HG02973 (cell line): ENCODE measurements at regions not wholly inside any gene's neighbourhood (a gene's known extent, or its start where the extent isn't known, plus 50 kb on each side); places are given as distances from the start of the nearest gene placed in this dataset.
"Not testable (repeated sequence)": the region's sequence is repeated elsewhere in the genome, so short reads cannot be mapped to it uniquely, and the experiment has no call there.

ENCODE experiments used
- ATAC-seq: cut with Tn5 transposase; IDR thresholded peaks from one replicate; pipeline ENCODE4 v1.9.1; 2021; ENCODE audit warnings: moderate library complexity; ENCODE audit not compliant: unreplicated experiment

DNA sequence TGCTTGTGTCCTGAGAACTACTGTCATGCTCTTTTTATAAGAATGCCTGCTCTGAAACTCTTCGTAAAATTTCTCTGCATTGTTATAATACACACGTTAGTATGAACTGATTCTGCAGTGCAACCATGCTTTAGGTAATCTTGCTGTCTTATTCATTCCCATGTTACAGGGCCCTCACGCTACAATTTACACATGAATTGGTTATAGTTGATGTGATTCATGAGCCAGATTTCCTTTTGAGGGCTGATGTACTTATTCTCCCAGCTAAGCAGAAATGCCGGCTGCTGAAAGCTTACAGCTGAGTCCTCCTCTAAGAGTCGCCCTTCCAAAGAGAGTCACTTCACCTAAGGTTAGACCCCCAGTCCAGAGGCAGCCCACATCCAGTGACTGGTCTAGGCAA lies 233.5 kb upstream of the PCSK5 start:
- no peak for ATAC-seq

GRCh38 chr9:75658301-75658905 lies 232.1 kb upstream of the PCSK5 start:
- no peak for ATAC-seq

DNA sequence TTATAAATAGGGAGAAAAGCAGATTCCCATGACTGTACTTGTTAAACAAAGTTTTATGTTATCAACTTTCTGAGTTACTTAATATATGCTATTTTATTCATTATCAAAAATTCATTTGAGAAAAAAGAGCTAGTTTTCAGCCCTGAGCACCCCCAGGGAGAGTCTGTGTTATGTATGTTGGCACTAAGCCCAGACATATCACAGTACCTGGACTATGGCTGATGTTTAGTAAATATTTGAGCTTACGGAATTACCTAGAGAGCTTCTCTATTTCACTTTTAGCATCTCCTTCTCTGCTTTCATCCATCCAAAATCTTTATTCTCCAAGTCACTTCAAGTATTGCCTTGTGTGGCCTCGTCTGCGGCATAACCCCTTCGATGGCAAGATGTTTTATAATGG lies 225.9 kb upstream of the PCSK5 start:
- ATAC-seq = no peak

DNA sequence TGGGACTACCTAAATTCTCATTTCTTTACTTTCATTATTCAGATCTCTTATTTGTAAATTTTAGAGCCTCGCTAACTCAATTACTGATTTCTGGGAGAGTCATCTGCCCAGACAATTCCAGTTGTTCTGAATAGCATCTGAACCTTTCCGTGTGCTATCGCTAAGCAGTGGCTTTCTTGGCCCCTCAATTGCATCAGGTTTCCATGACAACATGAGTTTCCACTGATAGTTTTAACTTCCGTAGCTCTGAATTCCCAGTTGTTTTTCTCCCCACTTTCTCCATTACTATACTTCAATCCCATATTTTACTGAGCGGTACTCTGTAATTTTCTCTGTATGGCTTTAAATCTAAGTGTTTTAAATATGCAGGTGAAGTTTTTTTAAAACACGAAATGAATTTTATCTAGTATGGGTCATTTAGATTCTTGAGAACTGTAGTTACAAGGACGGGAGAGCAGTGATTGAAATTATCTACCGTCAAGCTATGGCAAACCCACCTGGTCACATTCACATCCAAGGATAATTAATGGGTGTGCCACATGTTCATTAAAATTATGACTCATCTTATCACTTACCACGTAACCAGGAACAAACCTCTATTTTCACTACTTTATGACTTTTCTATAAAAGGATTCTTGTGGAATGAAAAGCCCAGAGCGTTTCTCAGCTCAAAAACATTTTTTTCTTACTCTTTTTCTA lies 223.5 kb upstream of the PCSK5 start:
- ATAC-seq = no peak

- ATAC-seq = no peak
These were observed 220.8 kb upstream of the PCSK5 start for GRCh38 chr9:75669721-75670120.

DNA sequence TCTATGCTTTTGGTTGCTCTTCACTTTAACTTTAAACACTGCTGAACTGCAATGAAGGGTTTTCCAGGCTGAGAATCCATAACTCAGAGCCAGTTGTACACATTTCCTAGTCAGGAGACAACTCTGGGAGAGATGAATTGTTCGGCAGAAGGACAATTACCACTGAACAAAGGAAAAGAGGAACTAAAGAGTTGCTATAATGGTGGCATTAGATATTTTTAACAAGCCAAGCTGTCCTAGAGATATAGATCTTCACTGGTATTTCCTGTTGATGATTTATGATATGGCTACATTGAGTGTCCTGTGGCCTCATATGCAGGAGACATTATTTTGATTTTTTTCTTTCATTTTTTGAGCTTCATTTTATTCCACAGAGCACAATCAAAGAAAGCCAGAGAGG lies 219.1 kb upstream of the PCSK5 start:
- ATAC-seq = no peak

GRCh38 chr9:75672478-75672877 lies 218.0 kb upstream of the PCSK5 start:
- no peak for ATAC-seq

GRCh38 chr9:75683591-75683990 lies 206.9 kb upstream of the PCSK5 start:
- ATAC-seq = no peak

DNA sequence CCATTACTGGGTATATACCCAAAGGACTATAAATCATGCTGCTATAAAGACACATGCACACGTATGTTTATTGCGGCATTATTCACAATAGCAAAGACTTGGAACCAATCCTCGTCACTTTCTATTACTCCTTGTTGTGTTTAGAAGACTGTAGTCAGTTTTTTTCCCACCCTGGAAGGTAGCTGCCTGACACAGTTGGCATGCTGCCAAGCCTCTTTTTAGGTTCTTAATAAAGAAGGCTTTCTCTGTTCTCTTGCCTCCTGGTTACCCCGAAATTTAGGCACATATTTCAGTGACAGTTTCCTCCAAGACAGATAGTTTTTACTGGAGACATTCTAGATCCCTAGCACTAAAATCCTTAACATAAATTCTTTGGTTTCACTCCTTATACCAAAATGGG lies 205.4 kb upstream of the PCSK5 start:
- ATAC-seq = no peak

DNA sequence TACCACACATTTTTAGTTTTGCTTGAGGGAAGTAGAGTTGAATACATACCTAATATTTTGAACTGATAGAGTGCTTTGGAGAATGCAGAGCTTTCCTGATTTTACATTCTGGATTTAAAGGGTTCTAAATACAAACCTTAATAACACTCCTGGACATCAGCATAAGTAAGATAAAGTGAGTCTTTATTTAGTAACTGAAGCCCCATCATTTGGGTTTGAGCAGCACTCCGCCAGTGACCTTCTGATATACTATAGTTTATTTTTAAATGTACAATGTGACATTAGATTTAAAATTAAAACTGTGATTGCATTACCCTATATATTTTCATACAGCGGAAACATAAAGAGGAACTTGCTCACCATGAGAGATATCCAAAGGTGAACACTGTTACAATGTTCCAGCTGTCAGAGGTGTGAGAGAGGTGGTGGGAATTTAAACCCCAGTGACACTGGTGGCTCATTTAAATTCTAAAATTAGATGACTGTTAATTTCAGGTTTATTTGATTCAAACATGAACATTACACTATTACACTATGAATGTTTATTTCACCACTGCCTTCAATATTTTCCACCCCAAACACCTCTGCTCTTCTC lies 203.0 kb upstream of the PCSK5 start:
- no peak for ATAC-seq

GRCh38 chr9:75690551-75690950 lies 199.9 kb upstream of the PCSK5 start:
- not testable (repeated sequence) for ATAC-seq

DNA sequence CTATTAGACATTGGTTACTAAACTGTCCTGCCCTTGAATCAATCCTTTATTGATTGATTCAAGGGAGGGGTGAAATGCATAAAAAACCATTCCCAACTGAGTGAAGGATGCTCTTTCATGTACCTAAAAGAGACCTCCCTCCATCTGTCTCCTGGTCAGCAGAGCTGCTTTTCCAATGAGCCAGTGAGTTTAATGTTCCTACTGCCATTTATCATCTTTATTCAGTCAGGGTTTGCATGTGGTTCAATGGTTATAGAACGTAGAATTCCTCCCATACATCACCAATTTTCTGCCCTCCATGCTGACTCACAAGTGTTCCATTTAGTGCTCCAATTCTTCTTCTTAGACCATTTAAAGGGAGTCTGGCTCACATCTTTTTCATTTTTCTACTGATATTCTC lies 199.1 kb upstream of the PCSK5 start:
- ATAC-seq = no peak

- no peak for ATAC-seq
These were observed 198.2 kb upstream of the PCSK5 start for GRCh38 chr9:75692309-75692708.

DNA sequence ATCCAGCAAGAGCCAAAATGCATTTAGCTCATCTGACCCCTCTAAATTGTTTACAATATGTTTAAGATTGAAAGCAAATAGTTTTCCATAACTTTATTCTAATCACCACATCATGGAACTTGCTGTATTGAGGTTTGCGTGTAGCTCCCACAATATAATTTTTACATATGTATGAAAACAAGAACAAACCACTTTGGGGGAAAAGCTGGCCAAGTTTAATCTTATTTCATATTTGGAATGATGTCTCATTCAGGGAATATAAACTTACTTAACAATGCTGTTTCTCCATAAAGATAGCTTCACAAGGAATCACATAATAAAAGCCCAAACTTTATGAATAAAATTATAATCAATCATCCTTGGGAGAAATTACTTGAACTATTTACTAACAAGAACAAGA lies 194.6 kb upstream of the PCSK5 start:
- ATAC-seq = no peak

DNA sequence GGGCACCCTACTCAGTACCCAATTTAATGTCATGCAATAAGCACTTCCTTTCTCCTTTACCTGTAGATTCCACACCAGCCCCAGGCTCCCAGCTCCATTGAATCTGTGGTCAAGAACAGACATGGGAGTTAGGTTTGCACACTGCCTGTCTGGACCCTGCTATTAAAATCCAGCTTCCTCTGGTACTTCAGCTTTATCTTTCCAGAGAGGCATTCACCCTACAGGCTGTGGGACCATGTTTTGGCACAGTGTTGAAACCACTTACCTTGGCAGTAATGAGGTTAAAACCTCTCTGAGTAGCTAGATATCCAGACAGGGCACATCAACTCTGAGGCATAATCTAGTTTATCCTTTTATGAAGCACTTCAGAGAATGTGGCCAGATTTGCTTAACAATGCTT lies 191.5 kb upstream of the PCSK5 start:
- no peak for ATAC-seq

DNA sequence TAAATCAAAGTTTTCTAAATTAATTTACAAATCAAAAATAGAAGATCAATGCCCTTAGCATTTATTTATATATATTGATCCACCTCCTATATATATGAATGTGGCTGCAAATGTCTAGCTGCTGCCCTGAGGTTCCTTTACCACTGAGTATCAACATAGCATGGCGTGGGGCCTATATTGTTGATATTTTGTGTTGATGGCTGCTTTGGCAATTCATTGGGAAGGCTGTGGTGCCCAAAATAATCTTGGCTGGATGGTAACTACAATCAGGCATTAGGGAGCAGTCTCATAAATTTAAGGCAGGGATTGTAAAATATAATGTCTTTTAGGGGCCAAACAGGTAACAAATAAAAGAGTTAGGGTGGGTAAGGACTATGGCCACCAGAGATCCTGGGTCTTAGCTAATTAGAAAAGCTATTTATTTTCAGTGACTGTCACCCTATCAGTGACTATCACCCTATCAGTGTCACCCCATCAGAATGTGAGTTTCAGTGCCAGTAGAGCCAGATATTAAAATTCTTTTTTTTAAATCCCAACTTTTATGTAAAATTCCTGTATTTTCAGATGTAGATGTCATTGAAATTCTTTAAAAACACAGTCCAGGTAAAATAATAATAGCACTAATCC lies 190.7 kb upstream of the PCSK5 start:
- no peak for ATAC-seq

DNA sequence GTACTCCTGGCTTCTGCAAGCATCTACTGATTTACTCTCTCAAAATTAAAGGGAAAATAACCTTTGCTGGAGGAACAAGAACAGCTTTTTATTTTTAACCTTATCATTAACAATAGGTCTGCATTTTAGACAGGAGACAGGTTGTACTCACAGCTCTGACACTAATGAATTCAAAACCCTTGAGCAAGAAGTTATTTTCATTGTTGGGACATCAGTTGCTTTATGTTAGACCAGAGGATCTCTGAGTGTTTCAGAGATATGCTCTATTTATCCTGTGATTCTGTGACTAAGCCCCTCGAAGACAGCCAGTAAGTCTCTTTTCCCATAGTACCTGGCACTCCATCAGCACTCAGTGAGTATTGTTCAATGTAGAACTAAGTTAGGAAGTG lies 190.2 kb upstream of the PCSK5 start:
- no peak for ATAC-seq

DNA sequence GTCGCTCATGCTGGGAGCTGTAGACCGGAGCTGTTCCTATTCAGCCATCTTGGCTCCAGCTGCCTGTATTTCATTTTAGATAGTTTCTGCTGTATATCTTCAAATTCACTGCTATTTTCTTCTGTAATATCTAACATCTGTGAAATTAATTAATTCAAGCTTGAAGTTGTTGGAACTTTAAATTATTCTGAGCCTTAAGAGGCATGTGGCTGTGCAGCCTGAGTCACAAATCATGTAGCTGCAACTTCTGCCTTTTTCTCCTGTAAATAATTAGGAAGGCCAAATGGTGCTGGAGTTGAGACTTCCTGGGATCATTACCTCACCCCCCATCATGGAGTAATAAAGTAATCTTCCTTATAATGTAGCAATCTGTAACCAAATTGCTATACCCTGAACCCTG lies 183.3 kb upstream of the PCSK5 start:
- ATAC-seq = no peak

DNA sequence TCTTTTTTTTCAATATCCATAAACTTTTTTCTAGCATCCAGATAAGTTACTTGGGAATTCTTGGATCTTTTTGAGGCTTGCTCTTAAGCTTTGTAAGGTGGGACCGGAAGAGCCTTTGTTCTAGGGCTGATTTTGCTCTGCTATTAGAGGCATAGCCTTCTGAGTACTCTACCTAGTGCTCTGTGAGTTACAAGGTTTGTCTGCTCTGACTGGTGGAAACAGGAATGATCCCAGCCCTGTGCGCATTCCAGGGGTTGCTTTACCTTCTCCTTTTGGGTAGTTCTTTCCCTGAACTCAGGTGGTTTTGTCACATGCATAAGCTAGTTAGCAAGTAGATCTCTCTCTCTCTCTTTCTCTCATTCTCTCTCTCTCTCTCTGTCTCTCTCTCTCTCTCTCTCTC lies 180.8 kb upstream of the PCSK5 start:
- ATAC-seq = no peak

- ATAC-seq = no peak
These were observed 177.8 kb upstream of the PCSK5 start for GRCh38 chr9:75712700-75713099.

DNA sequence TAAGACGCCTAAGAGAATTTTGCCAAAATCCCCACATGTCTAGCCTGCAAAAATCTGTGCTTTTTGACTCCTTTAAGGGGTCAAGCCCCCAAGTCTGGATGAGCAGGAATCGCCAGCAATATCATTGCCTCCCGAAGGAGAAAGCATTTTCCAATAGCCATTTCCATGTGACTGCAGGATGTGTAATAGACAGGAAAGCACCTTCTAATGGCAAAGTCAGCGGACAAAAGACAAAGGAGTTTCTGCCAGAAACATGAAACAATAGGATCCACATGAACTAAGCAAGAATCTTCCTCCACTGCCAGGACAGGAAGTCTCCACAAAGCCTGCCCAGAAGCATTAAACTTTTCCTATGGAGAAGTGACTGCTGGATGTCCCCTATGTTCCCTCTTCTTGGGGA lies 177.1 kb upstream of the PCSK5 start:
- ATAC-seq = no peak

DNA sequence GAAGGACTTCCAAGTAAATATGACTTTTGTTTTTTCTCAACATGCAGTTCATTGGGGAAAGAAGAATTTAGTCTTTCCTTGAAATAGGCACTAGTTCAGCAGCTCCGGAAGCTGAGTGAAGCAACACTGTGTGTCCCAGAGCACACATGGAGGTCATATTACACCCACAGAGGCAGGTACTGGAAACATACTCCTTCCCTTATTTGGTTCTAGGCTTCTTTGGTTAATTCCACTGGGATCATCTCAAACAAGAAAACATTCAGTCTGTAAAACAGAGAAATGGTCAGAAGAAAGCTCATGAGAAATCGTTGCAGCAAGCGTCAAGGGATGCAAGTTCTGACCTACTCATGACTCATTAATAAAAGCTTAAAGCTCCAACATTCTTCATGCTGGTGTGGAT lies 175.1 kb upstream of the PCSK5 start:
- no peak for ATAC-seq
